ENCODE measurements at regions not wholly inside any gene's neighbourhood (a gene's known extent, or its start where the extent isn't known, plus 50 kb on each side); places are given as distances from the start of the nearest gene placed in this dataset.

DNA sequence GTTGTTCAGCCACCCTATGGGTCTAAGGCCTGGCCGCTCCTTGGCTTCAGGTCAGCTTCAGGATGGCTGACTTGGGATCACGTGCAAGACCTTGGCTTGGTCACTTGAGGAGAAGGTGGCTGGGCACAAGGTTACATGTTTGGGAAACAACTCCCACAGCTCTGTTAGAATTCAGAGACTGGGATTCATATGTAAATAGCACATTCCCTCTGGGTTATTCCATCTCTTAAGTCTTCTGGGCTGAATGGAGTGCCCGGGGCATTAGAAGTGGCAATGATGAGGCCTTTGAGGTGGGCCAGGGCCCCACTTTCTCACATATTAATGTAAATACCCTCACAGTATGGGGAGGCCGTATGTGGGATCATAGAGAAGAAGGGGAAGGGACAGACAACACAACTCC, 150.9 kb downstream of the EFNB2 start:
- intact Hi-C loops (cut with DNase I), result no loop called here
- TF ChIP-seq, protein P1, sequence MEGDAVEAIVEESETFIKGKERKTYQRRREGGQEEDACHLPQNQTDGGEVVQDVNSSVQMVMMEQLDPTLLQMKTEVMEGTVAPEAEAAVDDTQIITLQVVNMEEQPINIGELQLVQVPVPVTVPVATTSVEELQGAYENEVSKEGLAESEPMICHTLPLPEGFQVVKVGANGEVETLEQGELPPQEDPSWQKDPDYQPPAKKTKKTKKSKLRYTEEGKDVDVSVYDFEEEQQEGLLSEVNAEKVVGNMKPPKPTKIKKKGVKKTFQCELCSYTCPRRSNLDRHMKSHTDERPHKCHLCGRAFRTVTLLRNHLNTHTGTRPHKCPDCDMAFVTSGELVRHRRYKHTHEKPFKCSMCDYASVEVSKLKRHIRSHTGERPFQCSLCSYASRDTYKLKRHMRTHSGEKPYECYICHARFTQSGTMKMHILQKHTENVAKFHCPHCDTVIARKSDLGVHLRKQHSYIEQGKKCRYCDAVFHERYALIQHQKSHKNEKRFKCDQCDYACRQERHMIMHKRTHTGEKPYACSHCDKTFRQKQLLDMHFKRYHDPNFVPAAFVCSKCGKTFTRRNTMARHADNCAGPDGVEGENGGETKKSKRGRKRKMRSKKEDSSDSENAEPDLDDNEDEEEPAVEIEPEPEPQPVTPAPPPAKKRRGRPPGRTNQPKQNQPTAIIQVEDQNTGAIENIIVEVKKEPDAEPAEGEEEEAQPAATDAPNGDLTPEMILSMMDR (IDR thresholded peaks at IDR 0.05), result no peak
- no peaks in the 10 kb centered on the region for H3K27me3 ChIP-seq (ENCODE audit: low read depth)
- H3K36me3 ChIP-seq, result no peaks in the 10 kb centered on the region
- no peak overlapping the region for H3K4me3 ChIP-seq
- DNase-seq, result no peak
- H3K9me3 ChIP-seq, result no peaks in the 10 kb centered on the region
- no peak for ATAC-seq
- H3K27ac ChIP-seq, result no peak overlapping the region
- H3K4me1 ChIP-seq, result no peaks in the 10 kb centered on the region

DNA sequence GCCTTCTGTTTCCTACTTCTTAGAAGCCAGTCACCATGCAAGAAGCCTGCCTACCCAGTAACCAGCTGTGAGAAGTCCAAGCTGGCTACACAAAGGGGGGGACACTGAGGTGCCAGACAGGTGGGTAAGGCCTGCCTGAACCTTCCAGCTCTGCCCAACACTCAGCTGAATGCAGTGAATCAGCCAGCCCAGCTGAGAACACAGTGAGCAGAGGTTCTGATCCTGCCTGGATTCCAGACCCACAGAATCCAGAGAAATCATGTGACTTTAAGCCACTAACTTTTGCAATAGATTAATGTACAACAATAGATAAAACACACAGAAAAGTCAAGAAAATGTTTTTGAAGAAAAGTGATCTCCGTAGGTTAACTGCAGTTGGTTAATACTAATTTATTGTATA, 151.7 kb downstream of the EFNB2 start:
- Histone ChIP-seq H3K4me3 (no peak overlapping the region), H3K36me3 (no peaks in the 10 kb centered on the region), H3K27ac (no peak overlapping the region), H3K4me1 (no peaks in the 10 kb centered on the region), H3K9me3 (no peaks in the 10 kb centered on the region), H3K27me3 (ENCODE audit: low read depth) (no peaks in the 10 kb centered on the region)
- TF ChIP-seq, protein P1 (IDR thresholded peaks at IDR 0.05), result no peak
- ATAC-seq (no peak), DNase-seq (no peak)
- intact Hi-C loops (cut with DNase I), result no loop called here

DNA sequence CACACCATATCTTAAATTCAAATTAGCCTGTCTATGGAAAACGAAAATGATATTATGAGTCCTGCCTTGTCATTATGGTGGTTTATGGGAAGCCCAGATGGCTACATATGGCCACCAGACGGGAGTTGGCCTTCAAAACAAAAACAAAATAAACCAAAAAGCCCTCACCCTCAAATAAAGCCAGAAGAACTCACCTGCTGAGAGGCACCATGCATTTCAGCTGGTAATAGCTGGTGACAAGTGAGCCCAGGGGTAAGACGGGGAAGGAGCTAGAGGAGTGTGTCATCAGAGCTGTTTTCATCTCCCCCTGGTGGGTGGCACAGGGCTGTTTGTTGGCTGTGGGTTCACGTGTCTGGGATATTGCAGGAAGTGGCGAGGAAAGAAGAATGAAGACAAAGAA, 152.9 kb downstream of the EFNB2 start:
- ATAC-seq (no peak), DNase-seq (no peak)
- Histone ChIP-seq H3K27me3 (ENCODE audit: low read depth) (no peaks in the 10 kb centered on the region), H3K9me3 (no peaks in the 10 kb centered on the region), H3K27ac (no peak overlapping the region), H3K4me3 (no peak overlapping the region), H3K4me1 (no peaks in the 10 kb centered on the region), H3K36me3 (no peaks in the 10 kb centered on the region)
- TF ChIP-seq, protein P1 (IDR thresholded peaks at IDR 0.05), result no peak
- intact Hi-C loops (cut with DNase I), result no loop called here

DNA sequence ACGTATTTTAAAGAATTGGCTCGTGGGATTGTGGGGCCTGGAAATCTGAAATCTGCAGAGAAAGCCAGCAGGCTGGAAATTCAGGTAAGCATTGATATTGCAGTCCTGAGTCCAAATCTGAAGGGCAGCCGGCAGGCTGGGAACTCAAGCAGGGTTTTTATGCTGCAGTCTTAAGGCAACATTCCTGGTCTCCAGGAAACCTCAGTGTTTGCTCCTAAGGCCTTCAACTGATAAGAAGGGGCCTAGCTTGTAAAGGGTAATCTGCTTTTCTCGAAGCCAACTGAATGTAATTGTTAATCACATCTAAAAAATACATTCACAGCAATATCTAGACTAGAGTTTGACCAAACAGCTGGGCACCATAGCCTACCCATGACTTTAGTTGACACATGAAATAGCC, 154.4 kb downstream of the EFNB2 start:
- H3K36me3 ChIP-seq, result no peaks in the 10 kb centered on the region
- TF ChIP-seq, protein P1 (IDR thresholded peaks at IDR 0.05), result no peak
- no peak for DNase-seq
- no peak overlapping the region for H3K4me3 ChIP-seq
- ATAC-seq, result peak; percentile 64 to 70
- H3K27ac ChIP-seq, result no peak overlapping the region
- intact Hi-C loops (cut with DNase I), result no loop called here
- H3K9me3 ChIP-seq, result no peaks in the 10 kb centered on the region
- H3K27me3 ChIP-seq (ENCODE audit: low read depth), result no peaks in the 10 kb centered on the region
- H3K4me1 ChIP-seq, result no peaks in the 10 kb centered on the region

DNA sequence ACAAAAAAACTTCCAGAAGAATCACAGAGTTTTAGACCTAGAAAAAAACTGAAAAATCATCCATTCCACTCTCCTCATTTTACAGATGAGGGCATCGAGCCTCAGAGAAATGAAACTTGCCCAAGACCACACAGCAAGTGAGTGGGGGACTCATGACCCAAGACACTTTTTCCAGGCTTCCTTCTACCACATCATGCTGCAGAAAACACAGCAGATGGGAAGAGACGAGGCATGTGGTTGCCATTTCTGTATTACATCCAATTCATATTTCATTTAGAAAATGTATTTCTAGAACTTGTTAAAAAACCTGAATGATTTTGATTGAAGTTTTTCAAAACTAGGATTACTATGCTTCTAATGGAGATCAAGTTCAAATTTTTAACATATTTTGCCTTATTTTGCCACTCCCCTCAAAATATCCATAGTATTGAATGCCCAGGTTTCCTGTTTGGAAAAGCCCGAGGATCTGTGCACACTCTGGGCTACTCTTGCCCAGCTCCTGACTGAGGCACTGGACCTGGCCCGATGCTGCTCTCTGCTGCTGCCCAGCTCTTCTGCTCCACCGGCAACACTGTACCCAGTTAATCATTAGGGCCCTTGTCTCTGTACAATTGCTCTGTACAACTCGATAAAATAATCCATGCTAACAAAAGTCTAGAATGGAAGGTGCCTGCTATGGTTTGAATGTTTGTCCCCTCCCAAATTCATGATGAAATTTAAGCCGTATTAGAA, 157.4 kb downstream of the EFNB2 start:
- H3K4me1 ChIP-seq, result peaks cover 16% of the 10 kb centered on the region
- intact Hi-C loops (cut with DNase I), result no loop called here
- H3K27me3 ChIP-seq (ENCODE audit: low read depth), result no peaks in the 10 kb centered on the region
- DNase-seq (no peak), ATAC-seq (no peak)
- H3K9me3 ChIP-seq, result no peaks in the 10 kb centered on the region
- no peak overlapping the region for H3K27ac ChIP-seq
- TF ChIP-seq, protein P1 (IDR thresholded peaks at IDR 0.05), result no peak
- H3K36me3 ChIP-seq, result no peaks in the 10 kb centered on the region
- no peak overlapping the region for H3K4me3 ChIP-seq
